Esophagus muscularis mucosa (tissue), 3 donors: ENCODE measurements at regions not wholly inside any gene's neighbourhood (a gene's known extent, or its start where the extent isn't known, plus 50 kb on each side); places are given as distances from the start of the nearest gene placed in this dataset.

Experiments used
- CTCF ChIP-seq, 3 experiments: fragments of 200-600 bp in 2 of 3; fragments of 450-650 bp in 1 of 3; sonication (generic) in 2 of 3; IDR thresholded peaks; one replicate each; pipeline ENCODE4 v1.5.1; 2017 to 2019; ENCODE audit warnings: antibody characterized with exemption in 3 of 3, mild to moderate bottlenecking in 2 of 3, moderate library complexity in 1 of 3
- POLR2A ChIP-seq: fragments of 450-650 bp; IDR thresholded peaks from one replicate; pipeline ENCODE4 v1.6.1; 2017; ENCODE audit warnings: antibody characterized with exemption, moderate library complexity, mild to moderate bottlenecking, low read depth
- POLR2AphosphoS5 ChIP-seq, 2 donors: sonication (generic); formaldehyde crosslinking; IDR thresholded peaks; one replicate each; pipeline ENCODE4 v1.6.1; 2017; ENCODE audit warnings: antibody characterized with exemption in 2 of 2

- TF ChIP-seq CTCF (IDR thresholded peaks at IDR 0.05) (no peak), POLR2AphosphoS5 (IDR thresholded peaks at IDR 0.05) (no peak), POLR2A (no peak)
Measured at GRCh38 chr7:36076074-36076473, 77.0 kb upstream of the EEPD1 start.
